Liver (tissue), 8 donors: ENCODE measurements at regions not wholly inside any gene's neighbourhood (a gene's known extent, or its start where the extent isn't known, plus 50 kb on each side); places are given as distances from the start of the nearest gene placed in this dataset.

Experiments used
- DNase-seq: peaks from one replicate; pipeline ENCODE4 v3.0.0-alpha.2; 2017; ENCODE audit warnings: low spot score
- H3K27ac ChIP-seq, 2 donors: one replicate each; pipeline ENCODE4 v1.7.0; 2013; ENCODE audit warnings: inconsistent platforms in 2 of 2, low read length in 2 of 2, control low read depth in 1 of 2, low read depth in 1 of 2, mild to moderate bottlenecking in 1 of 2
- H3K27me3 ChIP-seq, 4 donors: one replicate each; pipeline versions ENCODE4 v1.6.1 to v1.7.0; 2013; ENCODE audit warnings: low read length in 3 of 4, inconsistent platforms in 1 of 4, mild to moderate bottlenecking in 1 of 4, moderate library complexity in 1 of 4; ENCODE audit not compliant: control insufficient read depth in 4 of 4, insufficient read depth in 4 of 4
- H3K36me3 ChIP-seq, 4 donors: one replicate each; pipeline versions ENCODE4 v1.6.1 to v1.7.0; 2013; ENCODE audit warnings: low read length in 3 of 4, mild to moderate bottlenecking in 3 of 4, low read depth in 1 of 4, moderate library complexity in 1 of 4; ENCODE audit not compliant: control insufficient read depth in 4 of 4, insufficient read depth in 3 of 4
- H3K4me1 ChIP-seq, 4 donors: one replicate each; pipeline versions ENCODE4 v1.6.1 to v1.7.0; 2013; ENCODE audit warnings: low read length in 3 of 4, mild to moderate bottlenecking in 3 of 4, moderate library complexity in 1 of 4; ENCODE audit not compliant: control insufficient read depth in 4 of 4, insufficient read depth in 4 of 4
- H3K4me3 ChIP-seq, 3 donors: one replicate each; pipeline versions ENCODE4 v1.6.1 to v1.7.0; 2013; ENCODE audit warnings: low read length in 3 of 3, control low read depth in 1 of 3, low read depth in 1 of 3, mild to moderate bottlenecking in 1 of 3
- H3K9ac ChIP-seq, 2 donors: one replicate each; pipeline ENCODE4 v1.7.0; 2013; ENCODE audit warnings: low read length in 2 of 2, mild to moderate bottlenecking in 2 of 2, moderate library complexity in 2 of 2, control low read depth in 1 of 2, low read depth in 1 of 2
- H3K9me3 ChIP-seq, 4 donors: one replicate each; pipeline versions ENCODE4 v1.6.1 to v1.7.0; 2013; ENCODE audit warnings: low read length in 3 of 4; ENCODE audit not compliant: control insufficient read depth in 4 of 4
- FOXA1 ChIP-seq: IDR thresholded peaks from 2 replicates; pipeline ENCODE4 v1.6.1; 2016; ENCODE audit warnings: antibody characterized with exemption
- HNF4A ChIP-seq, 2 donors: conservative IDR thresholded peaks; 2 replicates each; pipeline ENCODE4 v1.6.1; 2016; ENCODE audit warnings: antibody characterized with exemption in 2 of 2, mild to moderate bottlenecking in 2 of 2
- HNF4G ChIP-seq: IDR thresholded peaks from 2 replicates; pipeline ENCODE4 v1.6.1; 2016; ENCODE audit warnings: antibody characterized with exemption
- NR2F2 ChIP-seq: IDR thresholded peaks from 2 replicates; pipeline ENCODE4 v1.6.1; 2016; ENCODE audit warnings: antibody characterized with exemption
- RAD21 ChIP-seq, 2 donors: IDR thresholded peaks; 2 replicates each; pipeline ENCODE4 v1.6.1; 2016; ENCODE audit warnings: antibody characterized with exemption in 2 of 2, mild to moderate bottlenecking in 2 of 2
- TAF1 ChIP-seq: conservative IDR thresholded peaks from 2 replicates; pipeline ENCODE4 v1.6.1; 2016; ENCODE audit warnings: antibody characterized with exemption, mild to moderate bottlenecking
- YY1 ChIP-seq: IDR thresholded peaks from 2 replicates; pipeline ENCODE4 v1.6.1; 2016; ENCODE audit warnings: antibody characterized with exemption, mild to moderate bottlenecking
- WGBS: extraction: QIAGEN DNeasy Blood & Tissue Kit; methylation state at CpG from one replicate; pipeline ENCODE4 v1.1.7; 2013; 5-methylcytosine and 5-hydroxymethylcytosine counted together
- TF ChIP-seq, protein P1 (sequence below): IDR thresholded peaks from 2 replicates; pipeline ENCODE4 v1.6.1; 2016; ENCODE audit warnings: antibody characterized with exemption
- TF ChIP-seq, protein P2 (sequence below): fragments of 150-350 bp; IDR thresholded peaks from 2 replicates; pipeline ENCODE4 v1.5.1; 2017; ENCODE audit warnings: improper control_type of control experiment, low read depth, low read length; ENCODE audit not compliant: missing input control
- TF ChIP-seq, protein P3 (sequence below): IDR thresholded peaks from 2 replicates; pipeline ENCODE4 v1.6.1; 2016; ENCODE audit warnings: antibody characterized with exemption, mild to moderate bottlenecking
- TF ChIP-seq, protein P4 (sequence below): IDR thresholded peaks from 2 replicates; pipeline ENCODE4 v1.6.1; 2016; ENCODE audit warnings: antibody characterized with exemption
- TF ChIP-seq, protein P5 (sequence below): IDR thresholded peaks from 2 replicates; pipeline ENCODE4 v1.6.1; 2016; ENCODE audit warnings: antibody characterized with exemption
- donor health status: healthy.
- donor health status: healthy.
- donor health status: healthy.
- donor health status: healthy.
- donor health status: healthy.

DNA sequence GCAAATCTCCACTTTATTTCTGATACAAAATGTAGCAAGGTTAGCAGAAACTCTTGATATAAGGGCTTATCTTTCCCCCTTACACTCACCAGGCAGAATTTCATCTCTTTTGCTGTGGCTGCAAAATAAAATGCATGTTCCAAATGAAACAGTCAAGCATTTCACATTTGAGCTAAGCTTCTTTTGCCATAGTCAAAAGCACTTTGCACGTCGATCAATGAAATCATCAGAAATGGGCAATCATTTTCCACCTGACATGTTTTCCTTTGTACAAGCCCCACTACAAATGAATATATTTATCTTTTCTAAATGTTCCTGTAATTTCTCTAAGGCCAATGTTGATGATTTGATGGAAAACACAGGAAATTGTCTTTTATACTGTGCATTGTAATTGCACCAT, 178.4 kb downstream of the ANKRD50 start:
- no peak overlapping the region for H3K9ac ChIP-seq
- 76% methylated on average over 2 of the region's 2 CpGs for WGBS

DNA sequence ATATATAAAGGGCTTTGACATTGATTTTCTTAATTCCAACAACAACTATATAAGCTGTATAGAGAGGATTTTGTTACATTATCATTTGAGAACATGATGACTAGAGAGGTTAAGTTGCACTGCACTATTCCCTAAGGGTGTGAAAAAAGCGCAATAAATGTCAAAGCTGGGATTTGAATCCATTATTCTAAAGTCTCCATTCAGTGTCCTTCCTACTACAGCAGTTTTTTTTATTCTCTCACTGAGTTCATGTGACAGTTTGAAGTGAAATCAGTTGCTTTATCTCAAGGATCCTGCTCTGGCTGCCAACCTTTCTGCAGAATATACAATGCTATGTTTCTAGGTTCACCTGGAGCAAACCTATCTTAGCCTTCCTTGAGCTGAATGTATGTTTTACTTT, 177.5 kb downstream of the ANKRD50 start:
- H3K4me1 ChIP-seq, result peaks cover 1 to 11% (median 6%) of the 10 kb centered on the region in 4 donors
- no peak overlapping the region for H3K9ac ChIP-seq
- H3K9me3 ChIP-seq, result no peaks in the 10 kb centered on the region
- no peaks in the 10 kb centered on the region for H3K36me3 ChIP-seq
- TF ChIP-seq, protein P1, sequence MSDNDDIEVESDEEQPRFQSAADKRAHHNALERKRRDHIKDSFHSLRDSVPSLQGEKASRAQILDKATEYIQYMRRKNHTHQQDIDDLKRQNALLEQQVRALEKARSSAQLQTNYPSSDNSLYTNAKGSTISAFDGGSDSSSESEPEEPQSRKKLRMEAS, result no peak
- TF ChIP-seq, protein P2, sequence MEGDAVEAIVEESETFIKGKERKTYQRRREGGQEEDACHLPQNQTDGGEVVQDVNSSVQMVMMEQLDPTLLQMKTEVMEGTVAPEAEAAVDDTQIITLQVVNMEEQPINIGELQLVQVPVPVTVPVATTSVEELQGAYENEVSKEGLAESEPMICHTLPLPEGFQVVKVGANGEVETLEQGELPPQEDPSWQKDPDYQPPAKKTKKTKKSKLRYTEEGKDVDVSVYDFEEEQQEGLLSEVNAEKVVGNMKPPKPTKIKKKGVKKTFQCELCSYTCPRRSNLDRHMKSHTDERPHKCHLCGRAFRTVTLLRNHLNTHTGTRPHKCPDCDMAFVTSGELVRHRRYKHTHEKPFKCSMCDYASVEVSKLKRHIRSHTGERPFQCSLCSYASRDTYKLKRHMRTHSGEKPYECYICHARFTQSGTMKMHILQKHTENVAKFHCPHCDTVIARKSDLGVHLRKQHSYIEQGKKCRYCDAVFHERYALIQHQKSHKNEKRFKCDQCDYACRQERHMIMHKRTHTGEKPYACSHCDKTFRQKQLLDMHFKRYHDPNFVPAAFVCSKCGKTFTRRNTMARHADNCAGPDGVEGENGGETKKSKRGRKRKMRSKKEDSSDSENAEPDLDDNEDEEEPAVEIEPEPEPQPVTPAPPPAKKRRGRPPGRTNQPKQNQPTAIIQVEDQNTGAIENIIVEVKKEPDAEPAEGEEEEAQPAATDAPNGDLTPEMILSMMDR, result no peak
- TF ChIP-seq YY1, result no peak
- TF ChIP-seq NR2F2, result no peak
- TF ChIP-seq, protein P3, sequence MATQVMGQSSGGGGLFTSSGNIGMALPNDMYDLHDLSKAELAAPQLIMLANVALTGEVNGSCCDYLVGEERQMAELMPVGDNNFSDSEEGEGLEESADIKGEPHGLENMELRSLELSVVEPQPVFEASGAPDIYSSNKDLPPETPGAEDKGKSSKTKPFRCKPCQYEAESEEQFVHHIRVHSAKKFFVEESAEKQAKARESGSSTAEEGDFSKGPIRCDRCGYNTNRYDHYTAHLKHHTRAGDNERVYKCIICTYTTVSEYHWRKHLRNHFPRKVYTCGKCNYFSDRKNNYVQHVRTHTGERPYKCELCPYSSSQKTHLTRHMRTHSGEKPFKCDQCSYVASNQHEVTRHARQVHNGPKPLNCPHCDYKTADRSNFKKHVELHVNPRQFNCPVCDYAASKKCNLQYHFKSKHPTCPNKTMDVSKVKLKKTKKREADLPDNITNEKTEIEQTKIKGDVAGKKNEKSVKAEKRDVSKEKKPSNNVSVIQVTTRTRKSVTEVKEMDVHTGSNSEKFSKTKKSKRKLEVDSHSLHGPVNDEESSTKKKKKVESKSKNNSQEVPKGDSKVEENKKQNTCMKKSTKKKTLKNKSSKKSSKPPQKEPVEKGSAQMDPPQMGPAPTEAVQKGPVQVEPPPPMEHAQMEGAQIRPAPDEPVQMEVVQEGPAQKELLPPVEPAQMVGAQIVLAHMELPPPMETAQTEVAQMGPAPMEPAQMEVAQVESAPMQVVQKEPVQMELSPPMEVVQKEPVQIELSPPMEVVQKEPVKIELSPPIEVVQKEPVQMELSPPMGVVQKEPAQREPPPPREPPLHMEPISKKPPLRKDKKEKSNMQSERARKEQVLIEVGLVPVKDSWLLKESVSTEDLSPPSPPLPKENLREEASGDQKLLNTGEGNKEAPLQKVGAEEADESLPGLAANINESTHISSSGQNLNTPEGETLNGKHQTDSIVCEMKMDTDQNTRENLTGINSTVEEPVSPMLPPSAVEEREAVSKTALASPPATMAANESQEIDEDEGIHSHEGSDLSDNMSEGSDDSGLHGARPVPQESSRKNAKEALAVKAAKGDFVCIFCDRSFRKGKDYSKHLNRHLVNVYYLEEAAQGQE, result no peak
- TF ChIP-seq, protein P4, sequence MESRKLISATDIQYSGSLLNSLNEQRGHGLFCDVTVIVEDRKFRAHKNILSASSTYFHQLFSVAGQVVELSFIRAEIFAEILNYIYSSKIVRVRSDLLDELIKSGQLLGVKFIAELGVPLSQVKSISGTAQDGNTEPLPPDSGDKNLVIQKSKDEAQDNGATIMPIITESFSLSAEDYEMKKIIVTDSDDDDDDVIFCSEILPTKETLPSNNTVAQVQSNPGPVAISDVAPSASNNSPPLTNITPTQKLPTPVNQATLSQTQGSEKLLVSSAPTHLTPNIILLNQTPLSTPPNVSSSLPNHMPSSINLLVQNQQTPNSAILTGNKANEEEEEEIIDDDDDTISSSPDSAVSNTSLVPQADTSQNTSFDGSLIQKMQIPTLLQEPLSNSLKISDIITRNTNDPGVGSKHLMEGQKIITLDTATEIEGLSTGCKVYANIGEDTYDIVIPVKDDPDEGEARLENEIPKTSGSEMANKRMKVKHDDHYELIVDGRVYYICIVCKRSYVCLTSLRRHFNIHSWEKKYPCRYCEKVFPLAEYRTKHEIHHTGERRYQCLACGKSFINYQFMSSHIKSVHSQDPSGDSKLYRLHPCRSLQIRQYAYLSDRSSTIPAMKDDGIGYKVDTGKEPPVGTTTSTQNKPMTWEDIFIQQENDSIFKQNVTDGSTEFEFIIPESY, result no peak
- TF ChIP-seq TAF1, result no peak
- 96% methylated on average over 1 of the region's 1 CpG for WGBS
- no peak for DNase-seq
- H3K4me3 ChIP-seq, result no peak overlapping the region
- no peak overlapping the region for H3K27ac ChIP-seq
- H3K27me3 ChIP-seq, result no peaks in the 10 kb centered on the region

More for the DNA sequence above, 178.4 kb downstream of the ANKRD50 start:
- no peak for TF ChIP-seq HNF4A (conservative IDR thresholded peaks at IDR 0.05)
- no peak for TF ChIP-seq RAD21 (IDR thresholded peaks at IDR 0.05)
- no peak for TF ChIP-seq YY1
- TF ChIP-seq, protein P2, result no peak
- TF ChIP-seq, protein P1, result no peak
- no peak for TF ChIP-seq FOXA1
- TF ChIP-seq TAF1, result no peak
- TF ChIP-seq, protein P5, sequence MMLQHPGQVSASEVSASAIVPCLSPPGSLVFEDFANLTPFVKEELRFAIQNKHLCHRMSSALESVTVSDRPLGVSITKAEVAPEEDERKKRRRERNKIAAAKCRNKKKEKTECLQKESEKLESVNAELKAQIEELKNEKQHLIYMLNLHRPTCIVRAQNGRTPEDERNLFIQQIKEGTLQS, result no peak
- no peak for TF ChIP-seq HNF4G
- Histone ChIP-seq H3K27me3 (no peaks in the 10 kb centered on the region), H3K4me1 (peaks cover 1 to 14% (median 7%) of the 10 kb centered on the region in 4 donors), H3K9me3 (no peaks in the 10 kb centered on the region), H3K4me3 (no peak overlapping the region), H3K27ac (no peak overlapping the region), H3K36me3 (no peaks in the 10 kb centered on the region)
- DNase-seq, result no peak
